MCF 10A (cell line): ENCODE measurements at regions not wholly inside any gene's neighbourhood (a gene's known extent, or its start where the extent isn't known, plus 50 kb on each side); places are given as distances from the start of the nearest gene placed in this dataset.

Experiments used
- BruUV-seq: library from RNA; stranded (reverse); fragments of 400-500 nt; replicated peaks from 2 replicates; lab custom pipeline; 2021; lab: Mats Ljungman, UMichigan
- CTCF ChIA-PET: fragments of 300-600 bp; sonication (Branson Sonifier 250); formaldehyde crosslinking; extraction: SDS; loops from one replicate; lab custom pipeline; 2021; ENCODE audit warnings: antibody characterized with exemption, inconsistent platforms; lab: Yijun Ruan, JAX
- POLR2A ChIA-PET: fragments of 300-600, 350-650 bp; sonication (Branson Sonifier 250); formaldehyde crosslinking; extraction: SDS; loops from one replicate; lab custom pipeline; 2020; ENCODE audit warnings: antibody characterized with exemption, inconsistent platforms; lab: Yijun Ruan, JAX
- DNase-seq: peaks from one replicate; pipeline ENCODE4 v3.0.0-alpha.2; 2018; ENCODE audit not compliant: unreplicated experiment
- H3K27ac Mint-ChIP-seq: one replicate; pipeline ENCODE4 v1.8.0; 2022; ENCODE audit warnings: mild to moderate bottlenecking, low read depth, mixed read lengths; ENCODE audit not compliant: unreplicated experiment
- H3K27me3 Mint-ChIP-seq: one replicate; pipeline ENCODE4 v1.8.0; 2022; ENCODE audit warnings: mixed read lengths; ENCODE audit not compliant: insufficient read depth, unreplicated experiment
- H3K36me3 Mint-ChIP-seq: one replicate; pipeline ENCODE4 v1.8.0; 2022; ENCODE audit warnings: mild to moderate bottlenecking, moderate library complexity, mixed read lengths; ENCODE audit not compliant: insufficient read depth, unreplicated experiment
- H3K4me1 Mint-ChIP-seq: one replicate; pipeline ENCODE4 v1.8.0; 2022; ENCODE audit warnings: mixed read lengths; ENCODE audit not compliant: insufficient read depth, unreplicated experiment
- H3K4me3 Mint-ChIP-seq: one replicate; pipeline ENCODE4 v1.8.0; 2022; ENCODE audit warnings: mild to moderate bottlenecking, moderate library complexity, mixed read lengths; ENCODE audit not compliant: unreplicated experiment
- H3K9me3 Mint-ChIP-seq: one replicate; pipeline ENCODE4 v1.8.0; 2022; ENCODE audit warnings: mixed read lengths; ENCODE audit not compliant: unreplicated experiment
- intact Hi-C: fragments of 100-400 bp; cut with micrococcal nuclease; formaldehyde crosslinking; loops from 2 replicates; pipeline ENCODE4 v1.14.1; 2022
- TF ChIP-seq, protein P1 (sequence below): fragments of 200-600 bp; IDR thresholded peaks from one replicate; pipeline ENCODE4 v1.8.0; 2022; ENCODE audit warnings: antibody characterized with exemption, mild to moderate bottlenecking; ENCODE audit not compliant: unreplicated experiment

DNA sequence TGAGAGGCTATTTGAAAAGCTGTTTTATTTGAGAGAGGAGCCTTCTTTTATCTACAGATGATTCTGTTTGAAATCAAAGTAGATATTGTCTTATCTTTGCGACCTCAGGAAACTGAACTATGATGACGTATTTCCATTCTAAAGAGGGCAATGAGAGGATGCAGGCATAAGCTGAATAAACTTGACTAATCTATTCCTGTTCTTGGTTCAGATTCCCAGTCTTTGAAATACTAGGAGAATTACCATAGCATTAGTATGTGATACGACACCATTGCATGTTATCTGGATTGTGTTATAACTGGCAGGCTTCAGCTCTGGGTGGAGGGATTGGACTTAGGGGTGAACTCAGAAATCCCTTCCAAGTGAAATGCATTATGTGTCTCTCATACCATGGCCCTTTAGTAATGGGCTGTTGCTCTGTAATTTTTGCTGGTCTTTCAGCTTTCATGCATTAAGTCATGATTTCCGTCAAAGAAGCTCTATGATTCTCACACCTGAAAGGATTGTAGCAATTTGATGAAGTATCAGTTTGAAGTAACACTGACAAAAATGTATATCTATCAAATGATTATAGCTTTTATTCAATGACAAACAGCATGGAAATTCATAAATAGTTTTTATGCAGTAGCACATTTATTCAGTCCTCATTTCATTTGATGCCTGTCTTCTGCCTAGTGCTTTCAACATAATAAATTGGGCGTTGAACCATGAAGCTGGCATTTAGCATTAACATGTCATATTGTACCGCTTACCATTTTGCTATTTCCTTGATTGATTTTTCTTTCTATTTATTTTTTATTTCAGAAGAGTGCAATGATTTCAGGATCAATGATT, 138.4 kb upstream of the SPACA1 start:
- intact Hi-C loops: no loop called here
- peaks cover 8% of the 10 kb centered on the region for H3K9me3 Mint-ChIP-seq
- no peak overlapping the region for H3K4me3 Mint-ChIP-seq
- H3K27me3 Mint-ChIP-seq: peaks cover 72% of the 10 kb centered on the region
- BruUV-seq: no TSS peak
- ChIA-PET POLR2A (interaction anchor here (0.7 to 1.0 kb wide), 2 partner anchors 83 to 180 kb away, joined by 3 read pairs; no protein-coding TSS in a partner anchor), CTCF (interaction anchor here (0.7 to 3.7 kb wide), 5 partner anchors 9 to 230 kb away, joined by 4 to 15 read pairs (median 5); no protein-coding TSS in a partner anchor)
- H3K36me3 Mint-ChIP-seq: no peaks in the 10 kb centered on the region
- H3K4me1 Mint-ChIP-seq: peaks cover 6% of the 10 kb centered on the region
- H3K27ac Mint-ChIP-seq: no peak overlapping the region
- no peak for DNase-seq
- TF ChIP-seq, protein P1, sequence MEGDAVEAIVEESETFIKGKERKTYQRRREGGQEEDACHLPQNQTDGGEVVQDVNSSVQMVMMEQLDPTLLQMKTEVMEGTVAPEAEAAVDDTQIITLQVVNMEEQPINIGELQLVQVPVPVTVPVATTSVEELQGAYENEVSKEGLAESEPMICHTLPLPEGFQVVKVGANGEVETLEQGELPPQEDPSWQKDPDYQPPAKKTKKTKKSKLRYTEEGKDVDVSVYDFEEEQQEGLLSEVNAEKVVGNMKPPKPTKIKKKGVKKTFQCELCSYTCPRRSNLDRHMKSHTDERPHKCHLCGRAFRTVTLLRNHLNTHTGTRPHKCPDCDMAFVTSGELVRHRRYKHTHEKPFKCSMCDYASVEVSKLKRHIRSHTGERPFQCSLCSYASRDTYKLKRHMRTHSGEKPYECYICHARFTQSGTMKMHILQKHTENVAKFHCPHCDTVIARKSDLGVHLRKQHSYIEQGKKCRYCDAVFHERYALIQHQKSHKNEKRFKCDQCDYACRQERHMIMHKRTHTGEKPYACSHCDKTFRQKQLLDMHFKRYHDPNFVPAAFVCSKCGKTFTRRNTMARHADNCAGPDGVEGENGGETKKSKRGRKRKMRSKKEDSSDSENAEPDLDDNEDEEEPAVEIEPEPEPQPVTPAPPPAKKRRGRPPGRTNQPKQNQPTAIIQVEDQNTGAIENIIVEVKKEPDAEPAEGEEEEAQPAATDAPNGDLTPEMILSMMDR: no peak

DNA sequence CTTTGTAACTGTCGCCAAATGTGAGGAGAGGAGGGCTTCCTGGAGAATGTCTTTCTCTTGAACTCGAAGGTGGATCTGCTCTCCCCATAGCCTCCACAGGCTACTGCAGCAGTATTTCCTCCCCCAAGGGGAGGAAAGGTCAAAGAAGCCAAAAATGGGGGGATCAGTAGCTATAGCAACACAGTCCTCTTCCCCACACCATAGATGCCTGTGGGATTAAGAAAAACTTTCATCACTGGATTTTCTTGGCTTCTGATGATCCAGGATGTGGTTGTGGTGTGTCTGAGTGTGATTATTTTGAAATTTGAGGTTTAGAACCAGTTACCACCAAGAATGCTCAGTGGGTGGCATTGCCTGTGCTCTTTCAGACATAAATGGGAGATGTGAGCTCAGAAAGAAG, 140.1 kb upstream of the SPACA1 start:
- H3K36me3 Mint-ChIP-seq: no peaks in the 10 kb centered on the region
- peaks cover 70% of the 10 kb centered on the region for H3K27me3 Mint-ChIP-seq
- no TSS peak for BruUV-seq
- CTCF ChIA-PET: interaction anchor here (3.7 kb wide), 1 partner anchor 23 kb away, joined by 15 read pairs; no protein-coding TSS in a partner anchor
- H3K9me3 Mint-ChIP-seq: peaks cover 8% of the 10 kb centered on the region
- H3K4me3 Mint-ChIP-seq: no peak overlapping the region
- H3K27ac Mint-ChIP-seq: no peak overlapping the region
- intact Hi-C loops: no loop called here
- TF ChIP-seq, protein P1: no peak
- DNase-seq: peak; percentile 73
- H3K4me1 Mint-ChIP-seq: peaks cover 6% of the 10 kb centered on the region
- POLR2A ChIA-PET: interaction anchor here (1.0 kb wide), 1 partner anchor 551 kb away, joined by 3 read pairs; no protein-coding TSS in a partner anchor

DNA sequence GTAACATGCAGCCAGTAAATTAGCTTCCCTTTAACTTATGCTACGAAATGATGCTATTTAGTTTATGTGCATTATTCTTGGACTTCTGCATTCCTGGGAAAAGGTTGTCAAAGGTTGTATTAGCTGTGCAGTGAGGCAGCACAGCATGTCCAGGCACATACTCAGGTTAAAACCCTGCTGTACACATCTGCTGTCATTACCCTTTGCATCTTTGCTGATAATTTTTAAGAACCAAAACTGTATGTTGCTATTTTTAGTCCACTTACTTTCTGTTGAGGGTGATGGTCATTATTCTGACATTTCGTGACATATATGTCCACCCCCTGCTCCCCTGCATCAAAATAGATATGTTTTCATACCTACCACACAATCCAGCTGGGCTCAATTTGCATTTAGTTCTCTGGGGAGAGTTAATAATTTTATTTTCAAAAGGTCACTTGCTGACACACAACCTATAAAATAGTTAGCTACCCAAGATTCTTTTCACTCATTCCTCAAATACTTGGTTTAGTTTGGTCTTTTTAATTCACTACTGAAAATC, 142.5 kb upstream of the SPACA1 start:
- TF ChIP-seq, protein P1: no peak
- H3K27me3 Mint-ChIP-seq: peaks cover 70% of the 10 kb centered on the region
- peaks cover 6% of the 10 kb centered on the region for H3K4me1 Mint-ChIP-seq
- no peak for DNase-seq
- H3K27ac Mint-ChIP-seq: no peak overlapping the region
- no TSS peak for BruUV-seq
- CTCF ChIA-PET: interaction anchor here (0.6 to 1.4 kb wide), 4 partner anchors 8 to 280 kb away, joined by 3 to 6 read pairs (median 4); no protein-coding TSS in a partner anchor
- H3K9me3 Mint-ChIP-seq: no peaks in the 10 kb centered on the region
- POLR2A ChIA-PET: interaction anchor here (0.7 kb wide), 1 partner anchor 12 kb away, joined by 4 read pairs; no protein-coding TSS in a partner anchor
- no peaks in the 10 kb centered on the region for H3K36me3 Mint-ChIP-seq
- intact Hi-C loops: no loop called here
- no peak overlapping the region for H3K4me3 Mint-ChIP-seq

DNA sequence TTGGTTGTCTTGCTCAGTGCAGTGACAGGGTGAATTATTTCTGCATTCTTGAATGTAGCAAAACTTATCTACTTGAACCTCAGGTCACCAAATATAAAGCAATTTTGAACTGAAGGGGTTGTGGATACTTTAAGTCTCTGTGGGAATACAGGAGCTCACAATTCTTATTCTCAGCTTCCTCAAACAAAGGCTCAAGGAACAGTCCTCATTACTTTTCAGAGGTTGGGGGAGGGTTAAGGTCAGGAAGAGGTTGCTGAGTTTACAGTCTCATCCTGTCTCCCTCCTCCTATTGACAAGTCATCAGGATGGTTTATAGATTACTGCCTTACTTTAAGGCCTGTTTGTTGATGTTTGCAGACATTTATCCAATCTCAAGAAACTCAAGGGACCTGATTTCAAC, 143.6 kb upstream of the SPACA1 start:
- H3K9me3 Mint-ChIP-seq: no peaks in the 10 kb centered on the region
- no peak overlapping the region for H3K27ac Mint-ChIP-seq
- ChIA-PET POLR2A (no interaction called here), CTCF (interaction anchor here (1.2 to 1.4 kb wide), 2 partner anchors 9 to 25 kb away, joined by 4 to 6 read pairs; no protein-coding TSS in a partner anchor)
- H3K27me3 Mint-ChIP-seq: peaks cover 80% of the 10 kb centered on the region
- no TSS peak for BruUV-seq
- no peak overlapping the region for H3K4me3 Mint-ChIP-seq
- DNase-seq: no peak
- intact Hi-C loops: no loop called here
- H3K36me3 Mint-ChIP-seq: no peaks in the 10 kb centered on the region
- H3K4me1 Mint-ChIP-seq: no peaks in the 10 kb centered on the region
- TF ChIP-seq, protein P1: no peak
